Kidney tubule cell (primary cell): ENCODE measurements at regions not wholly inside any gene's neighbourhood (a gene's known extent, or its start where the extent isn't known, plus 50 kb on each side); places are given as distances from the start of the nearest gene placed in this dataset.

Experiments used
- DNase-seq: peaks from one replicate; pipeline ENCODE4 v3.0.0-alpha.2; 2018; ENCODE audit warnings: low spot score

DNA sequence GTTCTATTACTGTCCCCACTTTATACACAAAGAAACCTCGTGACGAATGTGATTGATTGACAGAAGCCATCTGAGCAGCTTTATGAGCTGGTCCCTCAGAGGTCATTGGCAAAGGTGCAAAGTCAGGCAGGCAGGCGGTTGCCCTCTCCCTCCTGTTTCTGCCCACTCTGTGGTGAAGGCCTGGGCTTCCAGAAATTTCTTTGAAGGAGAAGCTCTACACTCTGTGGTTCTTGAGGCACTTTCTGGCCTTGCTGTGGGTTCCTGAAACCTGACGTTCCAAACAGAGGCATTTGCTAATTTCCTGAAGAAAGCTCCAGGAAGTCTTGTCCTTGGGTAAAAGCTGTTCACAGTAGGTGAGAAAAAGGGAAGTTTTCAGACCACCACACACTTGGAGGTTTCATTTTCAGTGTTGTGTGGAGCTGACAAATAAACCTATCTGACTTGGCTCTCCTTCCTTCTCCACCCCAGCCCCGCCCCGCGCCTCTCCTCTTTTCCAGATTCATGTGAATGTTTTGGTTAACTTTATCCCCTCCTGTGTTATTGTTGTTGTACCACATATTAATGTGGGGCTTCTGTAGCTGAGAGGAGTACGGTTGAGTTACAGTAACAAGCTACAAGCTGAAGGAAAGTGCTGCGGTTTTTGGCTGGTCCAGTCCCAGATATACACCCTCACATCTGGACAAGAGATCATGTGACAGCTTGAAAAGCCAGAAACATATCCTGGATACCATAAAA, 274.1 kb downstream of the CLIC5 start:
- DNase-seq, result no peak

DNA sequence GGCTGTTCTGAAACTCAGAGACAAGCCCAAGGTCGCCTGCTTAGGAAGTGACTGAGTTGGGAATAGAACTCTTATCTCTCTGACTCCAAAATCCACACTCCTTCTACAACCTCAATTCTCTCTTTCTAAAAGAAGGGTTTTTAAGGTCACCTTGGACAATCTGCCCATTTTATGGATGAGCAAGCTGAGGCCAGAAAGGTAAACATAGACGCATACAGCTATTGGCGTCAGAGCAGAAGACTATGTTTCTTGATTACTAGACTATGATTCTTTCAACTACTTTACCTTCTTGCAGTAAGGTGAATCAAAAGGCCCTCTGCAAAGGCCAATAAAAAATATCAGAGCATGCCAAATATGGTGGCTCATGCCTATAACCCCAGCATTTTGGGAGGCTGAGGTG, 276.6 kb downstream of the CLIC5 start:
- no peak for DNase-seq

DNA sequence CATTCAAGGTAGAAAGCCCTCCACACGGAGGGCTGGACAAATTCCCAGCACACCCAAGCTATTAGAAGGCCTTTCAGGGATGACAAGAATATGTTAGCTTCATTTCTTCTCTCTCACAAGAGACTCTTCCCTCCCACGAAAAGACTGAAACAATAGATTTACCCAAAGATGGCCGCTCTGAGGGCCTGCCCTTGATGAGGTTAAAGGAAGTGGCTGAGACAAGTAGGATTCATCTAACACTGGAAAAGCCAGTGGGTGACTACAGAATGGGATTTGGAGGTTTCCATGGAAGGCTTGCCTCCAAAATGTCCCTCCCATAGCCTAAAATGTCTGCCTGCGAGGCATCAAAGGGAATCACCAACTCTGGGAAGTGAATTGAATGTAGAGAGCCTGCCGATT, 277.6 kb downstream of the CLIC5 start:
- no peak for DNase-seq

DNA sequence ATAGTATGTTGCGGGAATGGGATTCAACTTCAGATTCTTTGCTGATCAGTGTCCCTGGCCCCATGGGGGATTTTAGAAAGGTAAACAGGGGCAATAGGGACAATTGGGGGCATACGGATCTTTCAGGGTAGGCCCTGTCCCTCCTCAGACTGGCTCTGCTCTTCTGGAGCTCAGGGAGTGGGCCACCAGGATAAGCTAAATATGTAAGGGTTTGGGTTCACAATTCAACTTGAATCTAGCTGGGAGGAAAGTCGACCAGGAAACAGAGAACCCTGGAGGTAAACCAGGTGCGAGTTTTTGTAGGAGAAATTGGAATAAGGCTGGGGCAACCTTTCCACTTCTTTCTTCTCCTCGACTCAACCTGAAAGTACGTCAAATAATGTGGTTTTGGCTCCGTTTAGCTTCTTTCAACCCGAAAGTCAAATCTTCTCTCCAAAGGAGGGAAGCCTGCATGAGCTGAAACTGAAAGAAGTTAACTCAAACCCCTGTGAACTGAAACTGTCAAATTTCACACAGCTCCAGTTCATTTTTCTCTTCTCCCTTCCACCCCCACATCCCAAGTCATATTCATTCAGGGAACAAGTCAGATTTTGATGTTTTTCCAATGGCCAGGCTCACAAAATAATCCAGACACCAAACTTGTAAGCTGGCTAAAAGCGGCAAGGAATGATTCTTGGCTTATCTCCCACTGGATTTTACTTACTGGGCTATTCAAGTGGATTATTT, 278.2 kb downstream of the CLIC5 start:
- DNase-seq, result no peak

DNA sequence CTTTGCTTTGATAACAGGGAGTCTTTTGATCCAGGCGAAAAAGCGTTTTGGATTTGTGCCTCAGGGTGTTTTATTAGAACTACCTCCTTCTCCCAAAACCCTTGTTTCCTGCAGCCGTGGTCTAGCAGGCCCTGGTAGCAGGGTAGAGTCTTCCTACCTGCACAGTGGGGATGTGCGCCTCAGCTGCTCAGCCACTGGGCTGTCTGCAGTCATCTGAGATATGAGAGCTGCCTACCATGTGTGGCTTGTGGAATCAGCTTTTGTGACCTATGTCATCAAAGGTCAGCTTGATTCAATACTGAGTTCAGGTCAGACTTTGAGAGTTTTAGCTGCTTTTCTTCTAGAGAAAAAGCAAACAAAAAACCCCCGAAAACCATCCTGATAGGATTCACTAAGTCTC, 279.5 kb downstream of the CLIC5 start:
- no peak for DNase-seq

DNA sequence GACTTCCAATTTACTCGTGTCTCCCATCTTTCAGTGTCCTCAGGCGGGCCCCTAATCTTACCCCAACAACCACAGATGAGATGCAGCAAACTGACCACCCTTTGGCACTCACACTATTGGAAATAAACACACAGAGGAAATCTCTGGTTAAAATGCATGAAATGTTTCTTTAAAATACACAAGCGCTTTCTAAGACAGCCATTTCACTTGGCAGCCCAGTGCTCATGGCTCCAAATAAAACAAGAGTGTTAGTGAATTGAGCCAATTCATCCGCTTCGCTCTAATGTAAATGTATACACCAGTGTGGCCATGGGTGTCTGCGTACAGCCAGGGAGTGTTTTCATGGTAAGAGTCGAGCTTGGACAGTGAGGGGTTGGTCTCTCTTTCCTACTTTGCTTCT, 282.9 kb downstream of the CLIC5 start:
- no peak for DNase-seq

DNA sequence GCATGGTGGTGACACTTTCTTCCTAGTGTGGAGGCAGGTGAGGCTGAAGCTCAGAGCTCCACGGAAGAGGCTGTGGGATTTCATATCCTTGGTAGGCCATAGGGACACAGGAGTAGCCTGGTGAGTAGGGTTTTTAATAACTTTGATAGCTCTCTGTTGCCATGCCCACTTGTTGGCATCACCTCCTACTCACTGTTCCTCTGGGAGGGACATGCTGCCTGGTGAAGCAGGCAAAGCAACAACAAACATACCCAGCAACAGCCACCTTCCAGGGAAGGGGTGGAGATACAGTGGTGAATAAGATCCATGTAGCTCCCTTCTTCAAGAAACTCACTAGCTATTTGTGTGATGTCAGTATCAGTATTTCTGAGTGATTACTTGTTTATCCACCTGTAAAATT, 285.4 kb downstream of the CLIC5 start:
- DNase-seq, result no peak

DNA sequence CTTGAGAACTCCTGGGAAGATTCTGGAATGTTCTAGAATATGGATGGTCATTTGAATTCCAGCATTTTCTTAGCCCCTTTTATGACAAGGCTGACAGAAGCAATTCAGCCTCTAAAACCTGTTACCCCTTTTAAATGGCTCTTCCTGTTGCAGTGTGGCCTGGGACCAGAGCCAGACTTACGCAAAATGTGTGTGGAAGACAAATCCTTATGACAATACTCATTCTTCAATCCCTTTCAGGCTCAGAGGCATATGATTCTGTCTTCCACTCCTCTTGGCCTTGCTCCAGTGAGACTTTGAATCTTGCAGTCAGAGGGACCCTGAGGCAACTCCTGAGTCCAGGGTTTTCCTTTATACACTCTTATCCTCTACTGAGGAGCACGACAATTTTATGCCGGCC, 287.0 kb downstream of the CLIC5 start:
- peak; percentile 5 for DNase-seq

DNA sequence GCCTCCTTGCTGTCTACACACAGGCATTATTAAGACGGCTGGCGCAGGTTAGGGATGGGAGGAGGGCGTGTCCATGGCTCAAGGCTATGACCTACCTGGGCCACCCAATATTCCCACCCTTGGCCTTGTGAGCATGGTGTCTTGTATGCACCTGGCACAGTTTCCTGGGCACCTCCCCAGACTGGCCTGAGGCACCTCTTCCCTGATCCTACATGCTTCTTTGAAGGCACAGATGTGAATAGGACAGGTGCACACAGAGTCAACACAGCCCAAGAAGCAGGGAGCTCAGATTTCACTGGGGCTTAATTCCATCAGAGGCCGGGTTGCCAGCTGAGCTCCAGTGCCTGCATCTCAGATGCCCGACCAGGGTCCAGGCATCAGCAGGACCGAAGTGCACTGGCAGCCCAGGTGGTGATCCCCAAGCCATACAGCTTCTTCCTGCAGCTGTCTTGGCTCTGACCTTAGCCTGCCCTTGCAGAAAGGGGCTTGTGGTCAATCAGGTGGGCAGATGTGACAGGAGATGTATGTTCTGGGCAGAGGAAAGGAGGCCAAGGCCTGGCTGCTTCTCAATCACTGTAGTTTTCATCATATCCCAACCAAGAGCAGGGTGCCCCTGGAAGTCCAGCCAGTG, 287.7 kb downstream of the CLIC5 start:
- no peak for DNase-seq

DNA sequence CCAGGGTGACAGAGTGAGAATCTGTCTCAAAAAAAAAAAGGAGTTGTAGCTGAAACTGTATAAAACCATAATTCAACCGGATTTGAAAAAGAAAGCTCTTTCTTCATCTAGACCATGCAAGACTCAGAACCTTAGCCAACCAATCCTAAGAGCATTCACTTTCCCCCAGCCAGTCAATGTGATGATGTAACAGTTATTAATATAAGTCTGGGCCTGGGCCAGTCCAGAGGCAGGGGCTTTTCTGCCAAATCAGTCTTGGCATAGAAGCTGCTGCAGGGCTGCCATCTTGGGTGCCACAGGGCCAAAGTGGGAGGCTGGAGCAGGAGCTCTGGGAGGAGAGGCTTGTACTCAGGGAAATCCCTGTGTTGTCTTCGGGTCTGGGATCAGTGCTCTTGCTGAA, 288.4 kb downstream of the CLIC5 start:
- no peak for DNase-seq

DNA sequence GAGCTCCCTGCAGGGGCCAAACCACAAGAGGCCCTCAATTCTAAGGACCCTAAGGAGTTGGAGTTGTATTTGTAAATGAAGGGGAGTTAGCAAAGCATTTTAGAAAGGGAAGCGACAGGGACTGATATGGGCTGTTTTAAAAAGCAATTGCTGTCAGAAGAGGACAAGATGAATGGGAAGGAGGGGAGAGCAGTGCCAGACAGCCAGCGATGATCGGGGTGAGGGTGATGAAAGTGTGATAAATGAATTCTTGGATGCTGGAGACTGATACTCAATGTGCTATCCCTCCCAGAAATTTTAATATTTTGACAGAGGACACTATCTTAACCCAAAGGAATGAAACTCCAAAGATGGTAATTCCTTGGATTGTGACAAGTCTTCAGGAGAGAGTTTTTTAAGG, 289.2 kb downstream of the CLIC5 start:
- no peak for DNase-seq

DNA sequence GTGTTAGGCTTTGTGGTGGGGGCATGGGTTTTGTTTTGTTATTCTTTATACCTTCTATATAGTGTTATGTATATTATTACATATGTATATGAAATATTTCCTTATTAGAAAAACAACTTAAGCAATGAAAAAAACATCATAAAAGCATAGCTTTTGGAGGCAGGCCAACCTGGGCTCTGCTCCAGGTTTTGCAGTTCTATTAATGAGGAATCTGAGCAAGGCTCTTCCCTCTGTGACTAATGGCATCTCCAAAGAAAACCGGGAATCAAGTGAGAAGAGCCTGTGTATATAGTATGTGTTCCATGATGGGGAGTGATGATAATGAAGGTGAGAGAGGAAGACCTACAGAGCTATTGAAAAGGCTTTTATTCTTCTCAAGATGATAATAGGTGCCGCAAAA, 291.1 kb downstream of the CLIC5 start:
- peak; percentile 60 for DNase-seq

DNA sequence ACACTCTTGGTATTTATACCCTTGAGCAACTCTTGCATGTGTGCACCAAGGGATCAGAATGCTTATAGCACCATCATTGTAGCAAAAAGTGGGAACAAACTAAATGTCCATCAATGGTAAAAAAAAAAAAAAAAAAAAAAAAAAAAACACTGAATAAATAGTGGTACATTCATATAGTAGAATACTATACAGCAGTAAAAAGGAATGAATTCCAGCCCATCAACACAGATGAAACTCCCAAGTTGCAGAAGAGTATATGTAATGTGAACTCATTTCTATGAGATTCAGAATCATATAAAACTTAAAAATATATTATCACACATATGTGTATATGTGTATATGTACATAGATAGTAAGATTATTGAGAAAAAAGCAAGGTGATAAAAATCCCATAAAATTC, 291.6 kb downstream of the CLIC5 start:
- no peak for DNase-seq

DNA sequence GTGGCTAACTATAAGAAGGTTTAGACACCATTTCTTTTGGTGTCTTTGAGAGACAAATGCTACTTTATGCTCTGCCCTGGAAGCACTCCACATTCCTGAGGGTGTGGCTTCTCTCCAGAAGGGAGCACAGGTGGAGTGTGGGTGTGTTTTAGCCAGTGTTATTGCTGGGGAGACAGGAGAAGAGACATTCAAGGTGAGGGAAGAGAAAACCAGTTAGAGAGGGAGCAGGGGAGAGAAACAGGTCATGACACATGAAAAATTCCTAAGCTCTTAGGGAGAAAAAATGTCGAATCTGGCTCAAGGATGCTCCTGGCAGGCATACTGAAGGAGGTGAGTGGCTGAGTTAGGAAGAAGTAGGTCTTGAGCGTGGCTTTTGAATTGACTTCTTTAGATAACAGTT, 292.8 kb downstream of the CLIC5 start:
- DNase-seq, result peak; percentile 34

DNA sequence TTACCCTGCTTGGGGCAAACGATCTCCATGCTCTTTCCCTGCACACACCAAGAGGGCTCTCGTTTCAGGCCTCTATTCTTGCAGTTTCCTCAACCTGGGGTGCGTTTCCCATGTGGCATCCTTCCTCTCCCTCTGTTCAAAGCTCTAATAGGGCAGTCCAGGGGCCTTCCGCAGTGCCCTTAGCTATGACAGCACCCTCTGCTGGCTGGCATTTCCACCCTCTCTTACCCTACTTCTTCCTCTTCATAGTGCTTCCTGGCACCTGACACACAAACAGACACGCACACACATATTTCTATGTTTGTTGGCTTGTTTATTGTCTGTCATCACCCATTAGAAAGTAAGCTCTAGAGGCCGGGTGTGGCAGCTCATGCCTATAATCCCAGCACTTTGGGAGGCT, 294.0 kb downstream of the CLIC5 start:
- no peak for DNase-seq

DNA sequence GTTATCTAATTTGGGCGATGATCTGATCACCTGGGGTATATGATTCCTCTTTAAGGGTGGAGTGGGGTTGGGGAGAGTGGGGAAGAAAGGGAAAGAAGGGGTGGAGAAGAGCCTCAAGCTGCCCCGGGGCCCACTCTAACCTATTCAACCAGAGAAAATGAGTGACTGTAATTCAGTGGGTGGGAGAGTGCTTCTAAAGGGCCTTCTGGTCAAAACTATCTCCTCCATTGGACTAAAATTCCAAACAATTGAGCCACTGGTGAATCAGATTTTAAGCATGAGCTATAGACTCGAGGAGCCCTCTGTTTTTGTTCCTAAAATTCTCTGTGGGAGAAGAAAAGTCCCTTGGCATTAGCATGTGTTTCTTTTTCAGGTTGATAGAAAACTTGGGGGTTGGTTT, 296.8 kb downstream of the CLIC5 start:
- DNase-seq, result peak; percentile 55

DNA sequence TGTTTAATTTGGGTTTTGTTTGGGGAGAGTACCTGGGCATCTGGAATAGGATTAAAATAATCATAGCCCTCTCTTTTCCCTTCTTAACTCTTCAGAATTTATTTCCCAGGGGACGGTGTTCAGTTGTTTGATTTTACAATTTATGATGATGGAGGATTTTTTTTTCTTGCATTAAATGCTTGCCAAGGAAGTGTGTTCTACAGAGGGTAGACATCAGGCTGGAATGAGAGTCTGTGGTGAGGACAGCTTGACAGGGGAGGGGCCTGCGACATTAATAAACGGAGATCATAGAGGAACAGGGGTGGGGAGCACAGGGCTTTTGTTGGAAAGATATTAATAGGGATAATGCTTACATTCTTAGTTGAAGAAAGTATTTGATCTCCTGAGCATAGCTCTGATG, 297.5 kb downstream of the CLIC5 start:
- DNase-seq, result no peak

DNA sequence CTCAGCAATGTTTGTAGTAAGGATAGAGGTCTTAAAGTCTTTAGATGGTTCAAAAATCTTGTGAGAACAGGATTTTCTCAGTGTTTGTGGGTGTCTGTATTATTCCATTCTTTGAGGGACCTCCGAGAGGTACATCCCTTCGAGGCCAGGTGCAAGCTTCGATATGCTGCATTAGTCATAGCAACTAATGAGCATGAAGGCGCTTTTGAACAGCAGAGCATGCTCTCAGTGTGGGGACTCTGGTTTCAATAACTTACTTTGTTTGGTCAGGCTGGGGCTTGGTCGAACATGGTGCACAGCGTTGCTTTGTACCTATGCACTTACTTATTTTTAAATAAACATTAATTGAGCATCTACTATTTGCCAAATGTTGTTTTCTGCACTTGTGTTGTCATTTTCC, 297.9 kb downstream of the CLIC5 start:
- DNase-seq, result no peak

DNA sequence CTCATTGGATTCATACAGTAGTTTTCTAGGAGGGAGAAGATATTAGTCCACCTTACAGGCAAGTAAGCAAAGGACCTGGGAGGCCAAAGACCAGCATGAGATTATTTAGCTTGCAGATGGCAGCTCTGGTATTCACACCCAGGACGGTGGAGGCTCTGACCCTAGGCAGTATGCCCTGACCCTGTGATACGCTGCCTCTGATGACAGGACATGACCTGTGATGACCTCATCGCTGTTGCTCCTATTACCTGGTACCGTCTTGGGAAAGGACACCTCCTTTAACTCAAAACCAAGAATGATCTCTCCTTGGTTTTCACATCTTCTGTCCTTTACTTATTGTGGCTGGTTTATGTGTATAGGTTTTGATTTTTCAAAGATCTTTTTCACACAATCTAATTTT, 298.6 kb downstream of the CLIC5 start:
- no peak for DNase-seq

DNA sequence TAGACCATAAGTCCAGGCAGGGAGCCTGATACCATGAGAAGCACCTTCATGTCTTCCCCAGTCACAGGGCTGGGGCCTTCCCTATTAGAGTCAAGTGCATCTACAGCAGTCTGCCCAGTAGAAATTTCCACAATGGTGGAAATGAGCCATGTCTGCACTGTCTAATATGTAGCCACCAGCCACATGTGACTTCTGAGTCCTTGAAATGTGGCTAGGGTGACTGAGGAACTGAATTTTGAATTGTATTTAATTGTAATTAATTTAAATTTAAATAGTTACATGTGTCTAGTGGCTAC, 300.2 kb downstream of the CLIC5 start:
- no peak for DNase-seq

DNA sequence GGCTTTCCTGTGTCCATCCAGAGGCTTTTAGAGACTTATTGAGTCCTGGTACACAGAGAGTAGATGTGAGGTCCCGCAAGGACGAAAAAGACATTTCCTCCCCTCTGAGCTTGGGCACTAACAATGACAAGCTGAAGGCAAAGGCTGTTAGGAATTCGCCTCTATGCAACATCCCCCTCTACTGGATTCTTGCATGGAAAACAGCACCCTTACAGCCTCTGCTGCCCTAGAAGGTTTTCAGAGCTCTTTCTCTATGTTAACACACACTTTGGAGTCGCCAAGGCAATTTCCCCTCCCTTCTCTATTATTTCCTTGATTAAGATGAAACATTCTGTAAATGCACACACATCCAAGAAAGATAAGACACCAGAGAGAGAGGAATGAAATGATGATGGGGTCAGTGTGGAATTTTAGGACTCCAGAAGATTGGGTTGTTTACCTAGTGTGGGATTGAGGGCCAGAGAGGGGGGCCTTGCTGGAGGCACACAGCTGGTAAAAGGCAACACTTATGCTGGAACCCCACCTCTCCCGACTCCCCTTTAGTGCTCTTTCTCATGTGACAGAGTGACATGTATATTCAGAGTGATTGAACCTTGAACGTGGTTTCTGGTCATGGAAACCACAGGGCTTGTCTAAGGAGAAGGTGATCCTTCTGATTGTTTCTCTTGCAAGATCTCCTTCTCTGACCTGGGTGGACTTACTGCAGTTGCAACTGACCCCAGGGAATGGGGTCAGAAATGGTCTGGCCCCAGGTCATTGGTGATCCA, 300.7 kb downstream of the CLIC5 start:
- peak; percentile 89 for DNase-seq

DNA sequence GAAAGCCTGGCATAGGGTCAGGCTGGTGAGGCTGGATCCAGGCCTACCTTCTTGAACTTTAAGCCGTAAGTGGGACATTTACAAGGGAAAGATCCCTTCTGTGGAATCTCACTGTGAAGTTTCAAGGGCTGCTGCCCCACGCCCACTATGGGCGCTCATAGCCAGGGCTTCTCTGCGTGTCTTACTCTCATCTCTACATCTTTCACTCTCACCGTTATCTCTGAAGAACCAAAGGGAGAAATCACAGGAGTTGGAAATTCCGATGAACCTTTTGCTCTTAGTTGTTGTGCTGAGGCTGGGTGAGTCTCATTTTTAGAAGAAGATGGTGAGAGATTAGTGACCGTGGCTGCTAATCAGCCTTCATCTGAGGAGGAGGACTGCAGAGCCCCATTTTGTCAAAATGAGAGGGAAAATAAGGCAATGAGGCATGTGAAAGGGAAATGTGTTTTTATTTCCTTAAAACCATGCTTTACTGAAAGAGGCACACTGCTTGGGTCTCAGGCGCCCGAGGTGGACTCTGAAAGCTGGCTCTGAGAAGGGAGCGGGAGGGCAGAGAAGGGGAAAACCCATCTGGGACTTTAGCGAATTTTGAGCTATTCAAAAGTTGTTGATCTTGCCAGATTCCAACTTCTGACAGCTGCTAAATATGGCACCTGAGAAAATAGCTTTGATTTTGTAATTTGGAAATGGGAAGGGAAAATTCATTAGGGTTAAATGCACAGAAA, 301.5 kb downstream of the CLIC5 start:
- DNase-seq, result peak; percentile 28
